ENCODE measurements at regions not wholly inside any gene's neighbourhood (a gene's known extent, or its start where the extent isn't known, plus 50 kb on each side); places are given as distances from the start of the nearest gene placed in this dataset.

- no peak for TF ChIP-seq POLR2AphosphoS5 (IDR thresholded peaks at IDR 0.05; ENCODE audit: low read depth, low read length)
- TF ChIP-seq POLR2A (IDR thresholded peaks at IDR 0.05; ENCODE audit: low read depth, low read length): no peak
These were observed 549.6 kb upstream of the SLC10A2 start for GRCh38 chr13:103615771-103616170.

Data from GM12892 (cell line).